ENCODE measurements at regions not wholly inside any gene's neighbourhood (a gene's known extent, or its start where the extent isn't known, plus 50 kb on each side); places are given as distances from the start of the nearest gene placed in this dataset.

DNA sequence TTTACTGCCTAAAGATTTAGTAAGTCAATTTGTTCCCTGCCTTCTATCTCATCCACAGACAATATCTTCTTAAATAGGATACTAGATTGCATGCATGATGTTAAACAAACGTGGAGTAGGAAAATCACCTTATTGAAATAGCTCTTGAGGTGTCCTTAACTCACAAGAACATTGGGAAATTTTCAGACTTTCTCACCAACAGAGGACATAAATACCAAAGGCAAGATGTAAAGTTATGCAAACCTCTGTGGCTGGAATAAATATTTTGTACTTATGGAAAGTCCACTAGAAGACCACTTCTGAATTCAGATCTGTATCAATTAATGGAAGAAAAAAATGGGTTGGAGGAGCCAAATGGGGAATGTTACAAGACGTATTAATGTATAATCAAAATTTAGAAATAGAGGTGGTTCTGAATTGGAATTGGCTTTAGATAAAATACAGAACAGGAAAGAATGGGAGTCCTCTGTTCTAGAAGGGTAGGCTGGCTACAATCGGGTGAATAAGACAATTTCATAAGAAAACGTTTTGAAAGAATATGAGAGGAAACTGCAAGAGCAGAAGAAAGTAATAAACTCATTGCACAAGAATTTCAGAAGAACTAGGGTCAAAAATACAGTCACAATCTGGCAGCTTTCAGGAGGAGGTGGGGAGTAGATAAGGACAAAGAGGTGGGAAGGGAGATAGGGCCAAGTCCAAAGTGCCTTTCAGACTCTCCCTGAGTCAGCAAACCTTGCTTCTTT, 69.3 kb upstream of the FN1 start:
- DNase-seq (ENCODE audit: low spot score) (no peak), ATAC-seq (ENCODE audit: insufficient number of reproducible peaks, low FRiP score, low read depth) (no peak)
- Histone ChIP-seq H3K4me3 (no peak overlapping the region), H3K36me3 (no peaks in the 10 kb centered on the region), H3K9me3 (no peaks in the 10 kb centered on the region), H3K27me3 (replicated peaks; ENCODE audit: insufficient read depth) (no peaks in the 10 kb centered on the region), H3K4me1 (ENCODE audit: control insufficient read depth in 1 of 2, low read depth in 2 of 2) (peaks cover 22 to 57% of the 10 kb centered on the region in 2 donors), H3K27ac (peak overlapping the region; percentile 68 to 71)
- TF ChIP-seq, protein P1, sequence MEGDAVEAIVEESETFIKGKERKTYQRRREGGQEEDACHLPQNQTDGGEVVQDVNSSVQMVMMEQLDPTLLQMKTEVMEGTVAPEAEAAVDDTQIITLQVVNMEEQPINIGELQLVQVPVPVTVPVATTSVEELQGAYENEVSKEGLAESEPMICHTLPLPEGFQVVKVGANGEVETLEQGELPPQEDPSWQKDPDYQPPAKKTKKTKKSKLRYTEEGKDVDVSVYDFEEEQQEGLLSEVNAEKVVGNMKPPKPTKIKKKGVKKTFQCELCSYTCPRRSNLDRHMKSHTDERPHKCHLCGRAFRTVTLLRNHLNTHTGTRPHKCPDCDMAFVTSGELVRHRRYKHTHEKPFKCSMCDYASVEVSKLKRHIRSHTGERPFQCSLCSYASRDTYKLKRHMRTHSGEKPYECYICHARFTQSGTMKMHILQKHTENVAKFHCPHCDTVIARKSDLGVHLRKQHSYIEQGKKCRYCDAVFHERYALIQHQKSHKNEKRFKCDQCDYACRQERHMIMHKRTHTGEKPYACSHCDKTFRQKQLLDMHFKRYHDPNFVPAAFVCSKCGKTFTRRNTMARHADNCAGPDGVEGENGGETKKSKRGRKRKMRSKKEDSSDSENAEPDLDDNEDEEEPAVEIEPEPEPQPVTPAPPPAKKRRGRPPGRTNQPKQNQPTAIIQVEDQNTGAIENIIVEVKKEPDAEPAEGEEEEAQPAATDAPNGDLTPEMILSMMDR (IDR thresholded peaks at IDR 0.05) = no peak

DNA sequence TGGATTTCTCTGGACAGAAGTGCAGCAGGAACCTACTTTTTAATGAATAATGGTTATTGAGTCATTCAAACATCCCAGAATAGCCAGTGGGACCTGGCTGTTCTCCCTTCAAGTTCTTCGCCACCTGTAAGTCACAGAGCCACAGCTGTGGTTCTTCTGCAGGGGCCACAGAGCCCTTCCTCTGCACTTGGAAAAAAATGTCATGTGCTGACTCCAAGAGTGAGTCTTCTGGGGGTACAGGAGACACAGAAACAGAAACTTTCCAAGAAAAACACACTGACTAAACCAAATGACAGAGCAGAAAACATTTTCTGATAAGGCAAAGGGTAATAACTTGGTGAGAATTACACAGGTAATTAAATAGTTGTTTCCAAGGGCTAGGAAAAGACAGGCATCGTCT, 68.7 kb upstream of the FN1 start:
- TF ChIP-seq, protein P1 (IDR thresholded peaks at IDR 0.05) = no peak

DNA sequence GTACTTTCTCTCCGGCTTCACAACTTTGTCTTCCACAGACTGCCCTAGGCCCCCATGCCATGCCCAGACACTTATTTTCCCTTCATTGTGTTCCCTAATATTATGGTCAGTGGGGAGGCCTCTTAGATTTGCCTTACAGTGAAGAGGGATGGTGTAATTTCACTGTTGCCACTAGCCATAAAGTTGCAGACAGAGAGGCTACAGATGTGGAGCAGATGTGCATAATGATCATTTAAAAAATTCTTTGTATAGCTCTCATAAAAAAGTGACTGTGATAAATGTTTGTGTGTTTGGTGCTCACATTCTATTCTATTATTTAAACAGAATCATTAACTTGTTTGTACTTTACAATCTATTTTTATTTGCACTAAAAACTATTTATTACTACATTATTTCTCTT, 67.5 kb upstream of the FN1 start:
- DNase-seq (ENCODE audit: low spot score) (no peak), ATAC-seq (ENCODE audit: insufficient number of reproducible peaks, low FRiP score, low read depth) (no peak)
- no peak overlapping the region for H3K27ac ChIP-seq
- no peaks in the 10 kb centered on the region for H3K36me3 ChIP-seq
- H3K9me3 ChIP-seq = no peaks in the 10 kb centered on the region
- TF ChIP-seq, protein P1 (IDR thresholded peaks at IDR 0.05) = no peak
- no peak overlapping the region for H3K4me3 ChIP-seq
- H3K4me1 ChIP-seq (ENCODE audit: control insufficient read depth in 1 of 2, low read depth in 2 of 2) = peaks cover 27 to 73% of the 10 kb centered on the region in 2 donors
- H3K27me3 ChIP-seq (replicated peaks; ENCODE audit: insufficient read depth) = no peaks in the 10 kb centered on the region

More for the DNA sequence above, 68.7 kb upstream of the FN1 start:
- Histone ChIP-seq H3K36me3 (no peaks in the 10 kb centered on the region), H3K27me3 (replicated peaks; ENCODE audit: insufficient read depth) (no peaks in the 10 kb centered on the region), H3K27ac (peak overlapping the region; percentile 68 to 71), H3K9me3 (no peaks in the 10 kb centered on the region), H3K4me3 (no peak overlapping the region), H3K4me1 (ENCODE audit: control insufficient read depth in 1 of 2, low read depth in 2 of 2) (peaks cover 24 to 63% of the 10 kb centered on the region in 2 donors)
- DNase-seq (ENCODE audit: low spot score) (no peak), ATAC-seq (ENCODE audit: insufficient number of reproducible peaks, low FRiP score, low read depth) (no peak)

- TF ChIP-seq, protein P1 (IDR thresholded peaks at IDR 0.05) = no peak
- ATAC-seq (ENCODE audit: insufficient number of reproducible peaks, low FRiP score, low read depth) (no peak), DNase-seq (ENCODE audit: low spot score) (no peak)
- no peak overlapping the region for H3K4me3 ChIP-seq
- no peaks in the 10 kb centered on the region for H3K27me3 ChIP-seq (replicated peaks; ENCODE audit: insufficient read depth)
- no peaks in the 10 kb centered on the region for H3K9me3 ChIP-seq
- no peaks in the 10 kb centered on the region for H3K36me3 ChIP-seq
- H3K4me1 ChIP-seq (ENCODE audit: control insufficient read depth in 1 of 2, low read depth in 2 of 2) = peaks cover 11 to 53% of the 10 kb centered on the region in 2 donors
- peak overlapping the region; percentile 53 to 62 for H3K27ac ChIP-seq
Observed at GRCh38 chr2:215500466-215500865, 64.6 kb upstream of the FN1 start.

DNA sequence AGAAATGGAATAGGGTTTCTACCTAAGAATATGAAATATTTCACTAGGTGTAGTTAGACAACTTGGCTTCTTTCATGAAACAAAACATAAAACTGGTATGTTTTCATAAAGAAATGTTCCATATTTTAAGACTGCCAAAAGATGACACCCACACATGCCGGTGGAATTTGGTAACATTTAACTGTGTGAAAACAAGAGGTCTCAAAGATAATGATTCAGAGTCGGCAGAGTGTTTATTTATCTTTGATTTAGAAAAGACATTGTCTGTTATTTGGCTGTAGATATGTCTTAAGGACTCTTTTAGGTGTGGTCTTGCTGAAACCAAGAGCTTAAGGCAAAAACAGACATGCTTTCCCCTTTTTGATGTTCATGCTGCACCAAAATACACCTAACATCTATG, 63.5 kb upstream of the FN1 start:
- DNase-seq (ENCODE audit: low spot score) = no peak
- Histone ChIP-seq H3K27me3 (replicated peaks; ENCODE audit: insufficient read depth) (no peaks in the 10 kb centered on the region), H3K4me1 (ENCODE audit: control insufficient read depth in 1 of 2, low read depth in 2 of 2) (peaks cover 5 to 41% of the 10 kb centered on the region in 2 donors), H3K4me3 (no peak overlapping the region), H3K9me3 (no peaks in the 10 kb centered on the region), H3K36me3 (no peaks in the 10 kb centered on the region), H3K27ac (peak overlapping the region; percentile 53 to 76)
- TF ChIP-seq, protein P1 (IDR thresholded peaks at IDR 0.05) = no peak
- no peak for ATAC-seq (ENCODE audit: insufficient number of reproducible peaks, low FRiP score, low read depth)

All from thoracic aorta (tissue), 2 donors.